HG03103 (cell line): ENCODE measurements at regions not wholly inside any gene's neighbourhood (a gene's known extent, or its start where the extent isn't known, plus 50 kb on each side); places are given as distances from the start of the nearest gene placed in this dataset.
A peak's percentile ranks its signal among the peaks of the same experiment; 100 is the strongest.
"Not testable (repeated sequence)": the region's sequence is repeated elsewhere in the genome, so short reads cannot be mapped to it uniquely, and the experiment has no call there.

Experiments
- ATAC-seq: cut with Tn5 transposase; IDR thresholded peaks from one replicate; pipeline ENCODE4 v1.9.1; 2021; ENCODE audit warnings: low read depth; ENCODE audit not compliant: unreplicated experiment

DNA sequence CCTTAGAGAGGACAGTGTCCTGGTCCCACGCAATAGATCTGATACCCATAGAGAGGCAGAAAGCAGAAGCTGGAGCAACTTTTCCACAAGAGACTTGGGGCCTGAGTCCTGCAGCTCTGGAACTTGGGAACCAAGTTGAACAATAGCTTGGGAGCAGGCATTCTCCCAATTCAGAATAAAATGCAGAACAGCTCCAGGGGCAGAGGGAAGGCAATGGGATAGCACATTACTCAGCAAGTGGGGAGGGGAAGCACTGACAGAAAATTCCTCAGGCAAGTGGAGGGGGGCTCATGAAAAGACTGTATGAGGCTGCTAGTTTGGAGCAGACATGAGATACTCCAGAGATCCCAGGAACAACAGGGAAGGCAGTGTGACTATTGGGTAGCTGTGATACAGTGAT lies 513.6 kb downstream of the HINT1 start:
- no peak for ATAC-seq

DNA sequence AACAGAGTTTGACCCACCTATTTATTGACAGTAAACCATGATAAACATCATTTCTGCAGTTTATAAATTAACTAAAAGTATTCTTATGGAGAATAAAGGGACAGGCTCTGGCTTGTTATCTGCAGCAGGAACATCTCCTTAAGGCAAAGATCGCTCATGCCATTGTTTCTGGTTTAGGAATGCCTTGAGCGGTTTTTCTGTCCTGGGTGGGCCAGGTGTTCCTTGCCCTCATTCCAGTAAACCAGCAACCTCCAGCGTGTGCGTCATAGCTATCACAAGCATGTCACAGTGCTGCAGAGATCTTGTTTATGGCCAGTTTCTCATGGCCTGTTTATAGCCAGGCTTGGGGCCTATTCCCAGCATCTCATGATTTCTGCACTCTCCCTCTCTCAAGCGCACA lies 521.7 kb downstream of the HINT1 start:
- no peak for ATAC-seq

DNA sequence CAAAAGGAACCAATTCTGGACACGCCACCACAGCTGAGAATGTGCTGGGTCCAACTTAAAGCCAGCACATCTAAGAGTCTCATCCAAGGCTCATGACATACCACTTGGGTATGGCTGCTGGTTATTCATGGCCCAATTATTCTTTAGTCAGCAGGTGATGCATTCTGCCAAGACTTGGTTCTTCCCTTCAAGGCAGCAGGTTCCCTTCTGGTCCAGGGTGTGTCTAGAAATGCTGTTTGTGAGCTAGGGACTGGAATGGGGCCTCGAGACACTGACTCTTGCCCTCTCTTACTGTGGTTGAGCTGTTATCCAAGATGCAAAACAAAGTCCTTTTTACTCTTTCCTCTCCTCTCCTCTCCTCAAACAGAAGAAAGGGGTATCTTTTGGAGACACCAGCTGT lies 522.6 kb downstream of the HINT1 start:
- ATAC-seq = no peak

DNA sequence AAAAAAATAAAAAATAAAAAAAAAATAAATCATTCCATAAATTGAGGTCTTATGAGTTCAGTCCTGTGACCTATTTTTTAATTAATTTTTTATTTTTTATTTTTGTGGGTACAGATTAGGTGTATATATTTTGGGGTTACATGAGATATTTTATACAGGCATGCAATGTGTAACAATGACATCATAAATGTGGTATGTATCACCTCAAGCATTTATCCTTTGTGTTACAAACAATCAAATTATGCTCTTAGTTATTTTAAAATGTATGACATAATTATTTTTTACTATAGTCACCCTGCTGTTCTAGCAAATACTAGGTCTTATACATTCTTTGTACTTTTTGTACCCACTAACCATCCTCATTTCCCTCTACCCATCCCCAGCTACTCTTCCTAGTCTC lies 537.9 kb downstream of the HINT1 start:
- ATAC-seq = no peak

DNA sequence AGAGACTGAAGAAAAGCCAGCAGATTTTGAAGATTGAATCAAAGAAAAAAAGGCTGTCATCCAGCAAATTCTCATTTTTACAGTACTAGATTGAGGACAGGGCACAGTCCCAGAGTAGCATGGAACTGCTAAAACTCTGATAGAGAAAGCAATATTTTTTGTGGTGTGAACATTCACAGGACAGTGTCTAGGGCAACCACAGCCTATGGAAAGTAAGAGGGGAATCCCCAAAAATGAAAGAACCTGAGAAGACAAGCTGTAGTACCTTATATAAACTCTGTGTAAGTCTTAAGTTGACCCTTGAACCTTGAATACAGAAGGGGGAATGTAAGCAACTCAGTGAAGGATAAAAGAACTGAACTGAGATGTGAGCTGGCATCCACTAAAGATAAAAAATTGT lies 540.3 kb downstream of the HINT1 start:
- ATAC-seq = no peak

DNA sequence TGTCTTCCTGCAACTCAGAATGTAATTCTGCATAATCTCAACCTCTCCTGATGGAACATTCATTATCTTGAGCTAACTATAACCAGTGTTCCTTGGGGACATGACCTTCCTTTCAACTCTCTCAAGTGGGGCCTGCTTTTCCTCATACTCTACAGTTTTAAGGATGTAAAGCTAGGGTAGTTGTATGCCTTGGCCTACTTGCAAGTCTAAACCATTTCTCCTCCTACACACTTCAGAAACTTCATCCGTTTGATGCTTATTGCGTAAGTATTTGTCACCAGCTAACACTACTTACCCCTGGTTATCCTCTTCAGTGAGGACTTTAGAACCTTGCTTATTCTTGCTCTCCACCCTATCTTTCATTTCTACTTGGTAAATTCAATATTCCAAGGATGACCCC lies 548.9 kb downstream of the HINT1 start:
- no peak for ATAC-seq

DNA sequence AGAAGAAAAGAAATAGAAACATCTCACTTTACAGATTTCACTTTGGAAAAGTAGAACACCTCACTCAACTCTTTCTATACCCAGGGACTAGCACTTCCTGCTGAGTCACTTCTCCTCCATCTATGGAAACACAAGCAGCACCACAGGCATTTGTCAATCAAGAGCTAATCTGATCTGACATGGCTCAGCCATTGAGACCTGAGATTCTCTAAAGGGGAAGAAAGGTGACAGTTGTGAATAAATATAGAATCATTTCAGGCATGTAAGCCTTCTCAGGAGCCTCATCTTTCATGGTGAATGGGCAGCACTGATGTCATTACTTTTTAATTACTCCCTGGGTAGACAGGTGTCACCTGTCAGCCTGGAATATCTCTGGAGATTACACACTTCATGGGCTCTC lies 559.8 kb downstream of the HINT1 start:
- ATAC-seq = no peak

DNA sequence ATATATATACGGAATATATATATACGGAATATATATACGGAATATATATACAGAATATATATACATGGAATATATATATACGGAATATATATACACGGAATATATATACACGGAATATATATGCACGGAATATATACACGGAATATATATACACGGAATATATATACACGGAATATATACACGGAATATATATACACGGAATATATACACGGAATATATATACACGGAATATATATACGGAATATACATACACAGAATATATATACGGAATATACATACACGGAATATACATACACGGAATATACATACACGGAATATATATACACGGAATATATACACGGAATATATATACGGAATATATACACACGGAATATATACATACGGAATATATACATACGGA lies 568.4 kb downstream of the HINT1 start:
- not testable (repeated sequence) for ATAC-seq

DNA sequence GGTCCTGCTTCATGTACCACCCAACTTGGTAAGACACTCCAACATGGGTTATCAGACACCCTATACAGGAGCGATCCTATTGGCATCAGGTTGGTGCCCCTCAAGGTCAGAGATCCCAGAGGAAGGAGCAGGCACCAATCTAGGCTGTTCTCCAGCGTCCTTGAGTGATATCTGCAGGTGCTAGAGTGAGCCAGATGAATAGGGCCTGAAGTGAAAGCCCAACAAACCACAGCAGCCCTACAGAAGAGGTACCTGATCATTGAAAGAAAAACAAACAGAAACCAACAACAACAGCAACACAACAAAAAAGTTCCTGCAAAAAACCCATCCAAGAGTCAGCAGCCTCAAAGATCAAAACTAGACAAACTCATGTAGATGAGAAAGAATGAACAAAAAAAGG lies 584.8 kb downstream of the HINT1 start:
- no peak for ATAC-seq

DNA sequence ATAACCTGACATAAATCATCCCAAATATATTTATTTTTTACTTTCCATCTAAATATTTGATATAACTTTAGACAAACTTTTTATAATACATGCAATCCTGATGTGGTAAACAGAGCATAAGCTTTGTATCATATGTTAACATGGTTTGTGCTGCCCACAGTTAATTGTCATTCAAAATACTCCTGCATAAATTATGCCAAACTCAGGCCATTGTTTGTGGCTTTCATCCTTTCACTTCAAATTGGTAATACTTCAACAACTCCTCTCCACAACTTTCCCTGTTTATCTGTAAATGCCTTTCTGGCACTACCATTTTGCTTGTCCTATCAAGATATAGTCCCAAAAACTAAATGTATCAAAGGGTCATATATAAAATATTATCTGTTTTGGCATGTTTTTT lies 586.7 kb downstream of the HINT1 start:
- ATAC-seq = no peak

DNA sequence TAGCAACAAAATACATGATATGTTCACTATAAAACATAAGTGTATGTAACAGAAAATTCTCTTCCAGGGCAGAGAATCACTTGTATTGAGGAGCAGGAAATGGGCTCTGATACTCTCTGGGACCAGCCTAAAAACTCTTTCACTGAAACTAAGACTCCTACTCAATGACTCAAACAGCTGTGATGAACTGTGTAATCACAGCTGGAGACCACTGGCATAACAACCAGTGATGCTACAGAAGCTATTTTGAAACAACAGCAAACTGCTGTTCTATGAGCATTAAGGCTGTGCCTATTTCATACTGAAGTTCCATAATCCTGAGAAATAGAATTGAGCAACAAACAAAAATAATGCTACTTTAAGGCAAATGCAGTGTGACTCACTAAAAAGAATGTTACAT lies 594.0 kb downstream of the HINT1 start:
- no peak for ATAC-seq

DNA sequence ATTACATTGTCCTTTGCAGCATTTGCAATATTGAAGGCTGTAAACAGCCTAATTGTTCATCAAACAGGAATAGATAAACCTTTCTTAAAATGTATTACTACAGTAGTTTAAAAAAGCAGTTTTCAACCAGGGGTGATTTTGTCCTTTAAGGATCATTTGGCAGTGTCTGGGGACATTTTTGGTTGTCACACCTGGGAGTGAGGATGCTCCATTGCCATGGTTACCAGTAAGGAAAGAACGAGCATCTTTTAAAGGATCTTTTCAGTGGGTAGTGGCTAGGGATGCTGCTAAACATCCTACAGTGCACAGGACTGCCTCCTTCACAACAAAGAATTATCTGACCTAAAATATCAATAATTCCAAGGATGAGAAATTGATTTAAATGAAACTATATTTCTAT lies 596.3 kb downstream of the HINT1 start:
- ATAC-seq = no peak

DNA sequence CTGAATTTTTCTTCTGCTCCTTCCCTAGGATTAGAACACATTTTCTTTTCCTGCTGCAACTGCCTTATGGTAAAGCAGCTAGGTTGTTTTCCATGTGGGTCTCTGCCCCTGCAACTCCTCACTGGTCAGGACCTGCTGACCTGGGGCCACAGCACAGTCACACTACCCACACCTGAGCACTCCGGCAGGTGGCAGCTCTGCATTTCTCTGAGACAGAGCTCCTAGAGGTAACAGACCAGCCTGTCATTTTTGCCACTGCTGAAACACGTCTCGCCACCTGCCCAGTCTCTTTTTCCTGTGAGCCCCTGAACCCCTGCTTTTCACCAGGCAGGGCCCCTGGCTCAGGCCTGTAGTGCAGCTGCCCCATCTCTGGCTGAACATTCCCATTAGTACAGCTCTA lies 609.6 kb downstream of the HINT1 start:
- ATAC-seq = no peak

DNA sequence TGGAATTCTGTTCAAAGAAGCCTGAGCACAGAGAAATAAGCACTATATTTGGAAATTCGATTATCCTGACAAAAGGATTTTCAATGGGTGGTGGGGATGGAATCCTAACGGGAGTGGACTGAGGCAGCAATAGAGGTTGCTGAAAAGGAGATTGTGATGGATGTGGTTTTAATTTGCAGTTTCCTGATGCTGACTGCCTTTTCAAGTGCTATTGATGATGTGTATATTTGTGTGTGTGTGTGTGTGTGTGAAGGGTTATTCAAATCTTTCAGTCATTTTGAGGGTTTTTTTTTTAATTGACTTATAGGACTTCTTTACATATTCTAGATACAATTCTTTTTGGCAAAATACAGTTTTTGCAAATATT lies 614.5 kb downstream of the HINT1 start:
- no peak for ATAC-seq

DNA sequence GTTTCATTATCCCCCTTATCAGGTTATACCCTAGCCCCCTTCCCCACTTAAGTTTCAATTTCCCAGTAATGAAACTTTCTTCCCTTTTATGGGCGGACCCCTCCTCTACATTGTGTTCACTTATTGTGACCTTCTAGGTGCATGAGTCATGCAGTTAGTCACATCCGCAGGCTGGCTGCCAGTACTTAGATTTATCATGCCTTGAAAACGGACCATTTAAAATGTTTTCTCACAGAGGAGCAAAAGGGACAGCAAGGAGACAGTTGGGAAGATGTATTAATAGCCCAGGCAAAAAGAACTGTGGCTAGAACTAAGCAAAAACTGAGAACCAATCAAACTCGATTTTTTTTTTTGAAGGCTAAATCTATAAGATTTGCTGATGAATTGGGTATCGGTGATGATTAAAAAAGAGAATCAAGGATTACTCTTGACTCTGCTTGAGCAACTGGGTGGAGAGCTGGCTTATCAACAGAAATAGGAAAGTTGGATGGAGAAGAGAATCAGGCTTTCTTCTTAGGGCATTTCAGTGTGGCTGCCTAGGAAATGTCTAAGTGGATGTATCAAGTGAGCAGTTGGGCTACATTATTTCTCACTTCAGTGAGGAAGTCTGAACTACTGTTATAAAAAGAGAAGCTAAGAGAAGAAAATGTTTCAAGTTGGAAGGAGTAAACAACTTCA lies 615.0 kb downstream of the HINT1 start:
- no peak for ATAC-seq

DNA sequence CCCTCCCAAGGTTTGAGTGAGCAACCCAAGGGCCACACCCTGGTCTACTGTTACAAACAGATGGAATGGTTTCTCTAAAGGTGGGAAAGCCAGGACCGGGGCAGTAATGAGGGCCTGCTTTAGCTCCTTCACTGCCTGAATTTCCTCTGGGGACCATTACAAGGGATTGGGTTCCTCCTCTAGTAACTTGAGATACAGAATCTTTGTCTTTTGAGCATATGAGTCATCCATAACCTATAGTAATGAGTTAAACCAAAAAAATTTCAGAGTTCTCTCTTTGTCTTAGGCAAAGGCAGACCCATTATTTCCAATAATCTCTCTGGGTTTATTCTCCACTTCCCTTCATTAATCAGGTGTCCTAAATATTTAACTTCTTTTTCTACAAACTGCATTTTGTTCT lies 618.8 kb downstream of the HINT1 start:
- no peak for ATAC-seq

DNA sequence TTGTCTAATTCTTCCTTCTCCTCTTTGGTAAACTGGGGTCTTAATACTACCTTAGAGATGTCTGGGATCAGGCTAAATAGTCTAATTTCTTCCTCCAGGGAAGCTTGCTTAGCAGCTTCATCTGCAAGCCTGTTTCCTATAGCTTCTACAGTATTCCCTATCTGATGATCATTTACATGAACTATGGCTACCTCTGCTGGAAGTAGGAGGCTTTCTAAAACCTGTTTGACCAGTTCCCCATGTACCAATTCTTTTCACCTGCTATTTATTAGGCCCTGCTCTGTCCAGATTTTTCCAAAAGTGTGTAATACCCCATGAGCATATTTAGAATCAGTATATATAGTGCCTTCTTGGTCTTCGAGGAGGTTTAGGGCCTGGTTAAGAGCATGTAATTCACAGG lies 619.8 kb downstream of the HINT1 start:
- ATAC-seq = no peak

DNA sequence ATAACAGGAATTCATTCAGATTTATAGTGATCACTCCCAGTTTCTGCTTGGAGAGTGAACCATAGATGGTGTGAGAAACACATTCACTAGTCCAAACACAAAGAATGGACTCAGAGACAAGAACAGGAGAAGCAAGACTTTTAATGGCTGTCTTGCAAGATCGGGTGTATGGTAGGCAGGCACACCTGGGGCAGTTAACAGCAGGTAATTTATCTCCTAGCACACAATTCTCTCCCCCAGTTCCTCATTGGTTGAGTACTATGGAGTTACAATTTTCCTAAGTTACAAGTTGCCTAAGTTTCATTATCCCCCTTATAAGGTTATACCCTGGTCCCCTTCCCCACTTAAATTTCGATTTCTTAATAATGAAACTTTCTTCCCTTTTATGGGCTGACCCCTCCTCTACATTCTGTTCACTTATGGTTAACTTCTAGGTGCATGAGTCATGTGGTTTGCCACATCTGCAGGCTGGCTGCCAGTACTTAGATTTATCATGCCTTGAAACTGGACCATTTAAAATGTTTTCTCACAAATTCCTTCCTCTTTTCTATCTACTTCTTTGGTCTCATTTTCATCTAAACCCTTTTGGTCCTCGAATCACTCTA lies 623.3 kb downstream of the HINT1 start:
- ATAC-seq = peak; percentile 50

DNA sequence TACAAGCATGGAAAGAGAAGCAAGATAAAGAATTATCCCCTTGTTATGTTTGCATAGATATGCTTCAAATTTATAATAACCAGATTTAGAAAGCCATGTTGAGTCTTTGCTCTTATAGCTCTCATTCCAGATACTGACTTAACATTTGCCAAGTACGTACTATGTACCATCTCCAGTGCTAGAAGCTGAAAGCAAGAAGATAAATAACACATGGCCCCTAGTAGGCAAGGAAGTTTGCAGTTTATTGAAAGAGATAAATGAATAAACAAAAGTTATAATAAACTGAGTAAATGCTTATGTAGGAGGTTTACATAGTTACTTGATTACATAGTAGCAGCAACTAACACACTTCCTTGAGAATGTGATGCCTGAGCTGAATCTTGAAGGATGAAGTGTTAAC lies 628.4 kb downstream of the HINT1 start:
- no peak for ATAC-seq

DNA sequence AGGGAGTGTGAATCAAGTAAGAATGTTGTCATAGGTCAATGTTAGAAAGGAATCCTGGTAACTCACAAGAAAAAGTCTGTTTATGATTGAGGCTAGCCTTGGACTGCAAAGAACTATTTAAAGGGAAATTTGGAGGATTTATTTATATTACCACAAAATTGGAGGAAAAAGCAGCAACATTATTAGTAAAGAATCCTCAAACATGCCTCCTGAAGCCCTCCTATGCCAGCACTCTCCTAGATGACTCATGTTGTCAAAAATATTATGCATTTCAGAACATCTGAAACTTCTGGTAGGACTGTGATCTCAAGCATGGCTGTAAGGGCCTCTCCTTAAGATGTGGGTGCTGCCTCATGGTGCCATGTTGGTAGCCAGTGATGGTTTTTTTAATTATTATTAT lies 628.5 kb downstream of the CHSY3 start:
- no peak for ATAC-seq

DNA sequence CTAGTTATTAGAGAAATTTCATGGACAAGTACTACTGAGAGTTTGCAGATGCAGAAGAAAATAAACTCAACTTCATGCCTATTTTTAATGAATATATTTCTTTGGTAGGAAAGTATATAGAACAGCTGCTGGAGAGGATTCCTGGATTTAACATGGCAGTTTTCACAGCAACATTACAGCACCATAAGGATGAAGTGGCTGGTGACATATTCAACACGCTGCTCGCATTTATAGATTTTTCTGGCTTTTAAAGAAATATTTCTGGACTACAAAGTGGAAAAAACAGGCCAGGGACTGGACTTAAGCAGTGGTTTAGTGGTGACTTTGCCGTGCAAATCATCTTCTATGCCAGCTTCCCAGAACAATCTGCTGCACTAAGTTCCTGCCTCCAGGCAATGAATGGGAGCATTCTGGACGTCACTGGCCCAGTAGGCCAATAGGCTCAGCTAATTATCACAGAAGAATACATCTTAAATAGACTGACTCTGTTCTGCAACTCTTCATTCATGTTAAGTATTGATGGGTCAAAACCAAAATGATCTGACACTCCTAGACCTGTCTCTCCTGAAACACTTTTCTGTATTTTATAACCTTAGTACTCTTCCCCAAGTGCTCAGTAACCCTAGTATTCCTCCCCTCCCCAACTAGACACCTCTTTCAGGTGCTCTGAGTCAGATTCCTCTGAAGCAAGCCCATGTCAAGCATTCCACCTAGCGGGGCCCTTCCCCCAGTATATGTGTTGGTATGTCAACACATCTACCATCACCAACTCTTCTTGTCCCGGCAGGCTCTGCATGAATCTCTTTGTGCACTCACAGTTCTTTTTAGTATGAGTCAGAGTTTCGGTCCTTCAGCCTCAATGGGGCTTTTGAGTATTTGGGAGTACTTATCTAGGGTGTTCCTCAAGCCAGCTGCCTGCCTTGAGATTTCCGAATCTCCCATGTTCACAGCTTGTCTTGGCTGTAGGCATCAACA lies 625.5 kb downstream of the CHSY3 start:
- no peak for ATAC-seq

DNA sequence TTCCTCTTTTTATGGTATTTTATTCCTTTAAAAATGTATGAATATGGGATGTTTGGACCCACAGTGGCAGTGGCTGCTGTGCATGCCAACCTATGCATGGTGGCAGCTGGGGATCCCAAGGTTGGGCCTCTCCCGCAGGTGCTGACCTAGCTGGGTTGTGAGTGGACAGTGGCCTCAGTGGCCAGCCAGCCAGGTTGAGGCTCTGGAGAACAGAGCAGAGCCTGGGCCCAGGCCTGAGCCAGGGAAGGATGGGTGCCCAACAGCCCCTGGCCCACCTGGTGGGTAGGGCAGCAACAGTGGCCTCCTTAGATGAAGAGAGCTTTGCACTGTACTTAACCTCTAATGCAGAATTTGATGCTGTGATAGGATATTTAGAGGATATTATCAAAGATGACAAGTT lies 624.8 kb downstream of the CHSY3 start:
- ATAC-seq = no peak
